H1 (cell line): ENCODE measurements at regions not wholly inside any gene's neighbourhood (a gene's known extent, or its start where the extent isn't known, plus 50 kb on each side); places are given as distances from the start of the nearest gene placed in this dataset.

Experiments used
- CTCF ChIA-PET: fragments of 300-600 bp; sonication (Branson Sonifier 250); formaldehyde crosslinking; loops from one replicate; lab custom pipeline; 2021; ENCODE audit not compliant: partially characterized antibody; lab: Charles Lee
- POLR2A ChIA-PET: fragments of 300-600 bp; sonication (Branson Sonifier 250); formaldehyde crosslinking; loops from one replicate; lab custom pipeline; 2021; ENCODE audit warnings: inconsistent platforms; ENCODE audit not compliant: partially characterized antibody; lab: Charles Lee
- DNase-seq, 2 experiments: peaks; one replicate each; pipeline versions ENCODE4 v3.0.0 to v3.0.0-alpha.2; 2010 to 2022; ENCODE audit warnings: low spot score in 2 of 2, low read depth in 1 of 2, mixed read lengths in 1 of 2
- FAIRE-seq: peaks from 2 replicates; lab custom pipeline; 2011; peaks lifted over from hg19 to GRCh38; lab: Jason Lieb, UNC
- H2AFZ ChIP-seq: 2 replicates; pipeline ENCODE4 v1.8.1; 2012; ENCODE audit warnings: low read length, inconsistent platforms
- H2AK5ac ChIP-seq: 2 replicates; pipeline ENCODE4 v1.6.1; 2013; ENCODE audit warnings: low read depth, low read length
- H2BK120ac ChIP-seq: replicated peaks from 2 replicates; pipeline ENCODE3; 2013; ENCODE audit warnings: low read depth, low read length, inconsistent platforms
- H2BK12ac ChIP-seq: 2 replicates; pipeline ENCODE4 v1.6.1; 2013; ENCODE audit warnings: low read depth, low read length
- H2BK15ac ChIP-seq: 2 replicates; pipeline ENCODE4 v1.6.1; 2013; ENCODE audit warnings: low read length
- H2BK20ac ChIP-seq: 2 replicates; pipeline ENCODE4 v1.6.1; 2013; ENCODE audit warnings: low read length
- H2BK5ac ChIP-seq: 2 replicates; pipeline ENCODE4 v1.6.1; 2013; ENCODE audit warnings: low read depth, low read length
- H3K14ac ChIP-seq: 2 replicates; pipeline ENCODE4 v1.6.1; 2013; ENCODE audit warnings: inconsistent platforms; ENCODE audit not compliant: insufficient read length
- H3K18ac ChIP-seq: 2 replicates; pipeline ENCODE4 v1.6.1; 2013; ENCODE audit warnings: low read length; ENCODE audit errors: extremely low read depth
- H3K23ac ChIP-seq: 2 replicates; pipeline ENCODE4 v1.6.1; 2013; ENCODE audit warnings: inconsistent platforms; ENCODE audit not compliant: insufficient read length
- H3K23me2 ChIP-seq: 2 replicates; pipeline ENCODE4 v1.6.1; 2013; ENCODE audit warnings: low read depth, low read length
- H3K27ac ChIP-seq: 2 replicates; pipeline ENCODE4 v1.6.1; 2011; ENCODE audit warnings: low read depth, low read length, inconsistent platforms
- H3K27me3 ChIP-seq, 4 experiments: replicated peaks in 1 of 4; 1 replicate in 1 of 4; 2 replicates in 3 of 4; pipeline versions ENCODE4 v1.6.1 to v1.8.1; 2011 to 2013; ENCODE audit warnings: low read length in 3 of 4, mild to moderate bottlenecking in 3 of 4, inconsistent platforms in 2 of 4, mixed read lengths in 2 of 4, moderate library complexity in 1 of 4; ENCODE audit not compliant: control insufficient read depth in 3 of 4, insufficient read depth in 3 of 4; ENCODE audit errors: extremely low read depth in 1 of 4
- H3K36me3 ChIP-seq, 4 experiments: 2 replicates each; pipeline versions ENCODE4 v1.6.1 to v1.8.1; 2011 to 2013; ENCODE audit warnings: mild to moderate bottlenecking in 4 of 4, low read length in 3 of 4, moderate library complexity in 2 of 4, control low read depth in 1 of 4, inconsistent platforms in 1 of 4; ENCODE audit not compliant: insufficient read depth in 4 of 4, control insufficient read depth in 2 of 4
- H3K4ac ChIP-seq: replicated peaks from 2 replicates; pipeline ENCODE3; 2013; ENCODE audit warnings: low read length, low read depth, mixed read lengths, inconsistent platforms; ENCODE audit not compliant: insufficient read length
- H3K4me1 ChIP-seq, 4 experiments: replicated peaks in 1 of 4; 1 replicate in 1 of 4; 2 replicates in 3 of 4; pipeline versions ENCODE4 v1.6.1 to v1.8.1; 2011 to 2013; ENCODE audit warnings: low read length in 3 of 4, inconsistent platforms in 2 of 4, mixed read lengths in 1 of 4; ENCODE audit not compliant: insufficient read depth in 4 of 4, control insufficient read depth in 3 of 4
- H3K4me2 ChIP-seq, 2 experiments: 2 replicates each; pipeline versions ENCODE4 v1.6.1 to v1.8.1; 2011 to 2013; ENCODE audit warnings: low read depth in 2 of 2, low read length in 2 of 2, control low read depth in 1 of 2, inconsistent platforms in 1 of 2, mild to moderate bottlenecking in 1 of 2; ENCODE audit not compliant: insufficient read depth in 1 of 2
- H3K4me3 ChIP-seq, 4 experiments: fragments of 200-600, 300-600 bp in 1 of 4; sonication (generic), shearing (Covaris generic), sonication (Bioruptor Twin) in 1 of 4; 2 replicates each; pipeline versions ENCODE4 v1.5.1 to v1.8.1; 2011 to 2016; ENCODE audit warnings: low read length in 4 of 4, low read depth in 3 of 4, control low read depth in 2 of 4, inconsistent platforms in 2 of 4, mild to moderate bottlenecking in 2 of 4, mixed read lengths in 1 of 4, moderate library complexity in 1 of 4; ENCODE audit not compliant: insufficient read depth in 2 of 4; ENCODE audit errors: extremely low read depth in 1 of 4
- H3K56ac ChIP-seq: replicated peaks from 2 replicates; pipeline ENCODE3; 2013; ENCODE audit warnings: low read depth, mild to moderate bottlenecking, mixed read lengths, low read length, inconsistent platforms; ENCODE audit not compliant: insufficient read length
- H3K79me1 ChIP-seq: 2 replicates; pipeline ENCODE4 v1.6.1; 2013; ENCODE audit warnings: low read depth, low read length, control low read depth
- H3K79me2 ChIP-seq, 2 experiments: 2 replicates each; pipeline versions ENCODE4 v1.6.1 to v1.8.1; 2012 to 2013; ENCODE audit warnings: low read length in 2 of 2, mild to moderate bottlenecking in 2 of 2, inconsistent platforms in 1 of 2; ENCODE audit not compliant: insufficient read depth in 2 of 2, control insufficient read depth in 1 of 2
- H3K9ac ChIP-seq, 4 experiments: replicated peaks in 1 of 4; 1 replicate in 1 of 4; 2 replicates in 3 of 4; pipeline versions ENCODE4 v1.6.1 to v1.8.1; 2011 to 2013; ENCODE audit warnings: low read depth in 3 of 4, low read length in 3 of 4, control low read depth in 2 of 4, mild to moderate bottlenecking in 2 of 4, moderate library complexity in 2 of 4, inconsistent platforms in 1 of 4; ENCODE audit errors: extremely low read depth in 1 of 4
- H3K9me3 ChIP-seq, 2 experiments: 2 replicates each; pipeline versions ENCODE4 v1.6.1 to v1.8.1; 2012 to 2013; ENCODE audit warnings: mild to moderate bottlenecking in 2 of 2, moderate library complexity in 2 of 2, control low read depth in 1 of 2, inconsistent platforms in 1 of 2, low read depth in 1 of 2, low read length in 1 of 2, mixed read lengths in 1 of 2; ENCODE audit not compliant: insufficient read depth in 2 of 2
- H4K20me1 ChIP-seq, 2 experiments: replicated peaks in 1 of 2; 2 replicates each; pipeline versions ENCODE3 to v1.8.1; 2011 to 2013; ENCODE audit warnings: inconsistent platforms in 2 of 2, low read length in 2 of 2, mild to moderate bottlenecking in 1 of 2; ENCODE audit not compliant: insufficient read depth in 2 of 2, control insufficient read depth in 1 of 2
- H4K5ac ChIP-seq: 2 replicates; pipeline ENCODE4 v1.6.1; 2013; ENCODE audit warnings: low read length, low read depth, mixed read lengths, inconsistent platforms; ENCODE audit not compliant: insufficient read length
- H4K8ac ChIP-seq: 2 replicates; pipeline ENCODE4 v1.8.0; 2013; ENCODE audit warnings: mild to moderate bottlenecking, moderate library complexity, low read length, inconsistent platforms; ENCODE audit not compliant: insufficient read depth; ENCODE audit errors: extremely low read depth
- H4K91ac ChIP-seq: replicated peaks from 2 replicates; pipeline ENCODE3; 2013; ENCODE audit warnings: low read length, mixed read lengths, inconsistent platforms; ENCODE audit not compliant: insufficient read length
- ASH2L ChIP-seq: fragments of 200-600, 300-600 bp; sonication (generic); IDR thresholded peaks from one replicate; pipeline ENCODE4 v1.7.1; 2017; ENCODE audit warnings: low read length
- CREB1 ChIP-seq: IDR thresholded peaks from 2 replicates; pipeline ENCODE4 v1.6.1; 2012; ENCODE audit warnings: inconsistent platforms
- EP300 ChIP-seq, 2 experiments: IDR thresholded peaks; 1 replicate in 1 of 2; 2 replicates in 1 of 2; pipeline ENCODE4 v1.6.1; 2011 to 2012; ENCODE audit warnings: low read depth in 2 of 2, low read length in 2 of 2, mild to moderate bottlenecking in 2 of 2, borderline replicate concordance in 1 of 2, inconsistent platforms in 1 of 2, moderate library complexity in 1 of 2
- GTF2F1 ChIP-seq: IDR thresholded peaks from 2 replicates; pipeline ENCODE4 v1.6.1; 2012; ENCODE audit warnings: low read depth, low read length, improper control_type of control experiment, borderline replicate concordance
- HDAC2 ChIP-seq, 2 experiments: fragments of 300-600 bp in 1 of 2; sonication (generic) in 1 of 2; IDR thresholded peaks; 2 replicates each; pipeline ENCODE4 v1.6.1; 2011 to 2012; ENCODE audit warnings: low read depth in 2 of 2, low read length in 2 of 2, mild to moderate bottlenecking in 2 of 2, moderate library complexity in 2 of 2, borderline replicate concordance in 1 of 2, inconsistent platforms in 1 of 2
- KDM4A ChIP-seq: IDR thresholded peaks from one replicate; pipeline ENCODE4 v1.7.1; 2012; ENCODE audit warnings: low read depth, mild to moderate bottlenecking, moderate library complexity, low read length, inconsistent platforms; ENCODE audit not compliant: severe bottlenecking
- RAD21 ChIP-seq, 2 experiments: IDR thresholded peaks in 1 of 2; conservative IDR thresholded peaks in 1 of 2; 2 replicates each; pipeline ENCODE4 v1.6.1; 2011; ENCODE audit warnings: low read depth in 2 of 2, low read length in 2 of 2, improper control_type of control experiment in 1 of 2, inconsistent platforms in 1 of 2, mild to moderate bottlenecking in 1 of 2, moderate library complexity in 1 of 2
- RBBP5 ChIP-seq: IDR thresholded peaks from 2 replicates; pipeline ENCODE4 v1.7.1; 2012; ENCODE audit warnings: low read depth, mild to moderate bottlenecking, inconsistent platforms, low read length, moderate library complexity, borderline replicate concordance
- SAP30 ChIP-seq: fragments of 300-600 bp; sonication (generic); IDR thresholded peaks from 2 replicates; pipeline ENCODE4 v1.7.1; 2012; ENCODE audit warnings: low read length, moderate library complexity, mild to moderate bottlenecking, inconsistent platforms; ENCODE audit not compliant: insufficient read depth, insufficient replicate concordance
- SP2 ChIP-seq: IDR thresholded peaks from 2 replicates; pipeline ENCODE4 v1.6.1; 2012; ENCODE audit warnings: mild to moderate bottlenecking, low read length, inconsistent platforms
- SRF ChIP-seq: IDR thresholded peaks from 2 replicates; pipeline ENCODE4 v1.6.1; 2011; ENCODE audit warnings: mild to moderate bottlenecking, low read depth, low read length, moderate library complexity
- TAF1 ChIP-seq: IDR thresholded peaks from 2 replicates; pipeline ENCODE4 v1.6.1; 2011; ENCODE audit warnings: mild to moderate bottlenecking, low read depth, low read length
- WGBS, 2 experiments: shearing (Covaris generic) in 1 of 2; methylation state at CpG; one replicate each; pipeline versions ENCODE4 v1.1.6 to v1.1.7; 2013 to 2015; ENCODE audit warnings: low lambda C conversion rate in 2 of 2, mixed read lengths in 2 of 2, inconsistent platforms in 1 of 2, low coverage in 1 of 2, missing lambda C conversion rate in 1 of 2; ENCODE audit not compliant: insufficient replicate concordance in 2 of 2, insufficient coverage in 1 of 2, insufficient read length in 1 of 2; ENCODE audit errors: extremely low coverage in 1 of 2, missing lambda C conversion rate in 1 of 2; 5-methylcytosine and 5-hydroxymethylcytosine counted together
- TF ChIP-seq, protein P1 (sequence below): IDR thresholded peaks from 2 replicates; pipeline ENCODE4 v1.6.1; 2012; ENCODE audit warnings: inconsistent platforms

DNA sequence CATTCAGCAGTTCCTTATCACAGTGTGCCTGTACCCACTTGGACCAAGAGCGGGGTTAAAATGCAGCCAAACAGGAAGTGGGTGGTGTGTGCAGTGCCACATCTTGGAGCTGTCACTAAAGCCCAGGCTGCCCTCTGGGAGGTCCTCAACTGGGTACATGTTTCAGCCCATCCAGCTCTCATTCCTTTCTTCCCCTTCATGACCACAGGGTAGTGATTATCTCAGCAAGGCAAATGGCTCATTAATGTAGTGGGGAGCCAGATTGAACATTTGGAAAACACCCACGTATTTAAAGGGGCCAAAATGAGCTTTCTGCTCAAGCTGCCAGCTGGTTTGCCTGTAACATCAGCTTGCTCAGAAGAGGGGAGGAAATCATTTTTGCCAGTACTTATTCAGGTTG lies 210.8 kb upstream of the BTG1 start:
- Histone ChIP-seq H4K8ac (no peak overlapping the region), H3K79me2 (no peaks in the 10 kb centered on the region), H2BK120ac (no peak overlapping the region), H3K4me3 (no peak overlapping the region), H3K79me1 (no peaks in the 10 kb centered on the region), H3K9me3 (no peaks in the 10 kb centered on the region), H3K27ac (no peak overlapping the region), H2AK5ac (no peak overlapping the region), H3K4me2 (no peak overlapping the region), H4K5ac (no peak overlapping the region), H3K56ac (no peak overlapping the region), H2BK15ac (no peak overlapping the region), H3K36me3 (no peaks in the 10 kb centered on the region), H2BK5ac (no peak overlapping the region), H2BK12ac (no peak overlapping the region), H3K4me1 (no peaks in the 10 kb centered on the region), H2BK20ac (no peak overlapping the region), H2AFZ (no peak overlapping the region), H4K91ac (no peak overlapping the region), H3K9ac (no peak overlapping the region), H3K23ac (no peak overlapping the region), H3K4ac (no peak overlapping the region), H3K18ac (no peak overlapping the region), H3K23me2 (no peaks in the 10 kb centered on the region), H3K14ac (no peak overlapping the region)
- FAIRE-seq (no peak), DNase-seq (no peak)
- WGBS, 2 experiments, result 94% methylated on average over 2 of the region's 2 CpGs; no CpG with 5 or more reads in 1 of the 2 experiments
- POLR2A ChIA-PET, result no interaction called here
- TF ChIP-seq SRF, result no peak
- TF ChIP-seq RBBP5, result no peak
- no peak for TF ChIP-seq HDAC2 (IDR thresholded peaks at IDR 0.05; ENCODE audit: borderline replicate concordance in 1 of 2, low read depth in 2 of 2, low read length in 2 of 2)
- no peak for TF ChIP-seq TAF1
- TF ChIP-seq, protein P1, sequence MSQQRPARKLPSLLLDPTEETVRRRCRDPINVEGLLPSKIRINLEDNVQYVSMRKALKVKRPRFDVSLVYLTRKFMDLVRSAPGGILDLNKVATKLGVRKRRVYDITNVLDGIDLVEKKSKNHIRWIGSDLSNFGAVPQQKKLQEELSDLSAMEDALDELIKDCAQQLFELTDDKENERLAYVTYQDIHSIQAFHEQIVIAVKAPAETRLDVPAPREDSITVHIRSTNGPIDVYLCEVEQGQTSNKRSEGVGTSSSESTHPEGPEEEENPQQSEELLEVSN, result no peak
- no peak for TF ChIP-seq RAD21 (IDR thresholded peaks at IDR 0.05 in 1 of 2, conservative IDR thresholded peaks at IDR 0.05 in 1 of 2; ENCODE audit: low read depth in 2 of 2, low read length in 2 of 2)
- no peak for TF ChIP-seq KDM4A
- no peak for TF ChIP-seq ASH2L
- no peak for TF ChIP-seq SAP30
- no peak for TF ChIP-seq SP2
- no peak for TF ChIP-seq CREB1
- TF ChIP-seq EP300 (IDR thresholded peaks at IDR 0.05; ENCODE audit: borderline replicate concordance in 1 of 2, low read depth in 2 of 2, low read length in 2 of 2), result no peak
- no peak for TF ChIP-seq GTF2F1
- TF ChIP-seq, all 59 proteins: peak for 0
- CTCF ChIA-PET, result interaction anchor here (0.6 kb wide), 2 partner anchors 303 to 669 kb away, joined by 3 read pairs; no protein-coding TSS in a partner anchor
- no peaks in the 10 kb centered on the region for H4K20me1 ChIP-seq
- no peaks in the 10 kb centered on the region for H3K27me3 ChIP-seq
